ENCODE measurements at regions not wholly inside any gene's neighbourhood (a gene's known extent, or its start where the extent isn't known, plus 50 kb on each side); places are given as distances from the start of the nearest gene placed in this dataset.
"Not testable (repeated sequence)": the region's sequence is repeated elsewhere in the genome, so short reads cannot be mapped to it uniquely, and the experiment has no call there.

DNA sequence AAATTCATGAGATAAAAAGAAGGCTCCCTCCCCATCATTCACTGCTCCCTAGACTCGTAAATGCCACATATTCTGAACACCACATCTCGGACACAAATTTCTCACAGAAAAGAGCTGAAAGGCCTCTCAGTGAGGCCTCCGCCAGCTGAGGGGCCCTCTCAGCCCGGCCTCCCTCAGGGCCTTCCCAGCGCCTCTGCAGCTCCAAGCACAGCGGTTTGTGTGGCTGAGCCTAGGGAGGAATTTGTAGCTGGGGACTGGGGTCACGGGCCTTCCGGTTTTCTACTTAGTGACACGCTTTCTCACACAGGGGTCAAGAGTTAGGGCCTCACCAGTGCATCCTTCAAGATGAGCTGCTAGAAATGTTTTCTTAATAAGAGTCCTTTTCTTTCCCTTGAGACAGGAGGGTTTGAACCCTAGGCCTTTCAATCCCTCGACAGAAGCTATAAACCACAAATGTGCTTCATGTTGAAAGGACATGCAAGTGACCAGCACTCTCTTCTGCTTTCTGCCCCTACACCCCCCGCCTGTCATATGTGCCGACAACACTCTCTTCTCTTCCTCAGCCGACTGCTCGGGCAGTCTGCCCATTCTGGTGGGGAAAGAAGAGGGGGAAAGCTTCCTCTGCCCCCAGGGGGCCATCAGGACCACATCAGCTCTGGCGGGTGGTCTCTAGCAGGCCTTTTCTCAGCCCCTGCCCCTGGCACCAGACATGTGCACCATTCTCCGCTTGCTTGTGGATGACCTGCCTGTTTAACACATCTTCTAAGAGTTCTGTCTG is 104.9 kb downstream of the CHIC2 start:
- no peak for DNase-seq

DNA sequence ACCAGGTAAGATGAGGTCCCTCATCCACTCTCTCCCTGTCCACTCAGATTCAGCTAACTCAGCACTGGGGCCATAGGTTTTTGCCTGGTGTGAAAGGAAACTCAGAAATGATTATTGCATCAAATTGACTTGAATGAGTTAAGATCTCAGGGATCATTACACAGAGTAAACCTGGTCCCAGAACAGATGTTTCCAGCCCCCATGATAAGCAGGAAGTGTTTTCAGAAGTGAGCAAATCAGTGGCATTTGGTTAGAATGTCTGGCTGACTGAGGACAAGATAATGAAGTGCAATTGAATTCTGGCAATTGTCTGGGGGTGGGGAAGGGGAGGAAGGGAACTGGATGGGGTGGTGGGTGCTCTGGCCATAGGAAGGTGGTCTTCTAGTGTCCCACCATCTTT is 108.0 kb downstream of the CHIC2 start:
- no peak for DNase-seq

DNA sequence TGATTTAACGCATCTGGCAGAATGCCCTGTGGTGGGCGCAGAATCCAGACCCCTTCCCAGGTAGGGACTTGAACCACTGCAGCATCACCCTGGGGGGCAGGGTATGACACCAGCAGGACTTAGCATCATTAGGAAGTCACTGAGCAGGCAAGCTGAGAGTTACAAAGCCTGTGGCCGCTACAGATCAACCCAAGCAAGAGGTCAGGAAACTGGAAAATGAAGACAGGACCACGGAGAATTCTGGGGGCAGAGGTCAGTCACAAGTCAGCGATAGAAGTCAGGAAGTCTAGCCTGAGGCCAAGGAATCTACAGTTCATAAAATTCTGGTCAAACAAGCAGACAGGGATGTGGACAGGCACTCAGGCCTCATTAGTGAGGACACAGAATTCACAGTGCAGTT is 108.4 kb downstream of the CHIC2 start:
- no peak for DNase-seq

DNA sequence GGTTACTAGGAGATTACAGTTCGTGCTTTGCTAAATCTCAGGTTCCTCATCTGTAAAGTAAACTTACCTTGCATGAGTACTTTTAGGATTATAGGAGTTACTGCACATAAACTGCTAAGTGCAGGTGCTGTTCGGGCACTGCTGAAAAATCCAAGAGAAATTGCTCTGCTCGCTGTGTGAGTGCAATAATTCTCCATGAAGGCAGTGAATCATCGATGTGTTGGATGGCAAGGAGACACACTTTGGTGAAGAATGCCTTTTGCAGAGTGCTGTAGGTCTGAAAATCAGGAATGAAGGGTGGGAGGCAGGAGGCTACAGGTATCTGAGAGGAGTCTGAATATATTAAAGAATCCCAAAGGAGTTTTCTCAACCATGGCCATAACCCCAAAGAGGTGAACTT is 113.0 kb downstream of the CHIC2 start:
- DNase-seq, result no peak

DNA sequence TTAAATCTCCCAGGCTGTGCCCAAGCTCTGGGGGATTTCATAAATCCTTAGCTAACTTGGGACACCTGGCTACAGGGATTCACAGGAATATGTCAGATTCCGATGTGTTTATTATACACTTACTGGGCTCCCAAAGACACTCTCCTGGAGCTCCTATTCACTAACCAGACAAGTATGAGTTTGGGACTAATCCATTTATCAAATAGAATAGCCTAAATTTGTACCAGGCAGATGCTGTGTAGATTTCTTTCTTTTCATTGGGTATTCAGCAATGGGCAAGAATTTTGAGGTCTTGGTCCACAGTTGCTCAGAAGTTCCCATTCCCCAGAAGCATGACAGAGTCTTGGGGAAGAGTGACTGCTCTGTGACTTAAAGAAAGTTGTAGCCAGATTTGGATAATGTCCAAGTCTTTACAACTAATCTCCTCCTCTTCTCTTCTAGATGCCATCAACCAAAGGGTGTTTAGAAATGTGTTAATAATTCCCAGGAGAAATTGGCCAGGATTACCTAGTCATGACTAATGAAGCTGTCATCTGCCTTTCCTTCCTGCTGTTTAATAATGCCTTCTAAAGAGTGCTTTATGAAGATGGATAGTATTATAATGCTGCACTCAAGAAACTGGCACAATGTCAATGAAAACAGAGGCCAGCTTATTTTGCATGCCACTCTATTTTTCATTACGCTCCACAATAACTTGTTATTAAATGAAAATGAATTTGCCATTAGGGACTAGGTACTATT is 120.9 kb downstream of the CHIC2 start:
- no peak for DNase-seq

DNA sequence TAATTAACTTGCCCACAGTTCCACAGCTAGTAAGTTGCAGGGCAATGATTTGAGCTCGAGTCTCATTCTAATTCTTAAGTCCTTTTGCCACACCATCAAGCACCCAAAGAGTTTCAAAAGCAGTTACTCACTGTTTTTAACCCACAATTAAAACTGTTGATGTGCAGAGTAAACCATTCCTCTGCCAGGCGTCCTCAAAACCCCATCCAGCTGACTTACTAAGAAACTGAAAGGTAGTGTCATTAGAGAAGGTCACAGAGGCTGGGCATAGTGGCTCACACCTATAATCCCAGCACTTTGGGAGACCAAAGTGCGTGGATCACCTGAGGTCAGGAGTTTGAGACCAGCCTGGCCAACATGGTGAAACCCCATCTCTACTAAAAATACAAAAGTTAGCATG is 121.7 kb downstream of the CHIC2 start:
- DNase-seq, result no peak

DNA sequence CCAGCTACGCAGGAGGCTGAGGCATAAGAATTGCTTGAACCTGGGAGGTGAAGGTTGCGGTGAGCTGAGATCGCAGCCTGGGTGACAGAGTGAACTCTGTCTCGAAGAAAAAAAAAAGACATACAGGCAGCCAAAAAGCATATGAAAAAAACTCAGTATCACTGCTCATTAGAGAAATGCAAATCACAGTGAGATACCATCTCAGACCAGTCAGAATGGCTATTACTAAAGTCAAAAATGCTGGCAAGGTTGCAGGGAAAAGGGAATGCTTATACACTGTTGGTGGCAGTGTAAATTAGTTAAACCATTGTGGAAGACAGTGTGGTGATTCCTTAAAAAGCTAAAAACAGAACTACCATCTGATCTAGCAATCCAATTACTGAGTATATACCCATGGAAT is 123.1 kb downstream of the CHIC2 start:
- DNase-seq, result no peak

DNA sequence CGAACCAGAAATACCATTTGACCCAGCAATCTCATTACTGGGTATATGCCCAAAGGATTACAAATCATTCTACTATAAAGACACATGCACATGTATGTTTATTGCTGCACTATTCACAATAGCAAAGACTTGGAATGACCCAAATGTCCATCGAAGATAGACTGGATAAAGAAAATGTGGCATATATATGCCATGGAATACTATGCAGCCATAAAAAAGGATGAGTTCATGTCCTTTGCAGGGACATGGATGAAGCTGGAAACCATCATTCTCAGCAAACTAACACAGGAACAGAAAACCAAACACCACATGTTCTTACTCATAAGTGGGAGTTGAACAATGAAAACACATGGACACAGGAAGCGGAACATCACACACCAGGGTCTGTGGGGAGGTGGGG is 124.5 kb downstream of the CHIC2 start:
- not testable (repeated sequence) for DNase-seq

DNA sequence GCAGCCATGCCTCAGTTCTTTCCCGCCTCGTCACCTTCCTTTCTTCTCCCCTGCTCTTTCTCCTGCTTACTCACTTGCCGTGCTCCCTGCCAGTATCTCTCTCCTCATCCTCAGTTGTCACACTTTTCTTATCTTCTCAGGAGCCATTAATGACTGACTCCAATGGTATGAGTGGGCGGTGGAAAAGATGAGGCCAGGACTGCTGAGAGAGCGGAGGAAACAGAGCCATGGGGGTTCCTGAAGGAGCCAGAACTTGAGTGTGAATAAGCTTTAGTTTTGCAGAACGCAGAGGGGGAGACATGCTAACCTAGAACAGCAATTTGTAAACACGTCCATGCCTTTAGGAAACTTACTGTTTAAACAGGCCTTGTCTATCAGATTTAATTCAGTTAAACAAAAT is 126.5 kb downstream of the CHIC2 start:
- no peak for DNase-seq

DNA sequence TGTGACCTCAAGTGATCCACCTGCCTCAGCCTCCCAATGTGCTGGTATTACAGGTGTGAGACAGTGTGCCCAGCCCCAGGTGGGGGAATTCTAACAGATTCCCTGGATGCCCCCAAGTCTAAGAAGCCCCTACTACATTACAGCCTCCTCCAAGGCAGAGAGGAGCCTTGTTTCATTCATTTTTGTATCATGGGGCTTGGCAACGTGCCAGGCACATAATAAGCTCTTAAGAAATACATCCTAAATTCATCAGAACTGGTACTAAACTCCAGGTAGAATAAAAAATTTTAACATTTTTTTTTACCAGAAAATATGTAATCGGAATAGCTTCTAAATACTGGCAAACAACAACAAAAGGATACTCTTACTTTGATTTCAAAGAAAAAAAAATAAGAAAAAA is 127.1 kb downstream of the CHIC2 start:
- no peak for DNase-seq

DNA sequence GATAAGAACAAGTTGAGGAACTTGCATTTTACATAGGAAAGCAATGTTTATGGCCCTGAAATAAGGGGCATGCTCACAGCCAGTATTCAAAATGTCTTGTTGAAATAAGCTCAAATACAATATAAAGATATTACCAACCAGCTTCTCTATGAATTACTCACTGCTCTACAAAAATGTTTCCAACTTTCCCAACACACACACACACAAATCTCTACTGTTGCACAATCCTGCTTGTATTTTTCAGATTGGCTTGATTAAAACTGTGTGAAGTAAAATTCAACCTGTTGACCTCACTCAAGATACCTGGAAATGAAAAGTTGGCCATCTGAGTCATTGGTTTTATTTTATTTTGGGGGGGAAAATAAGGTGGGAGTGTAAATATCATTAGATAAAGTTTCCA is 128.6 kb downstream of the CHIC2 start:
- no peak for DNase-seq

DNA sequence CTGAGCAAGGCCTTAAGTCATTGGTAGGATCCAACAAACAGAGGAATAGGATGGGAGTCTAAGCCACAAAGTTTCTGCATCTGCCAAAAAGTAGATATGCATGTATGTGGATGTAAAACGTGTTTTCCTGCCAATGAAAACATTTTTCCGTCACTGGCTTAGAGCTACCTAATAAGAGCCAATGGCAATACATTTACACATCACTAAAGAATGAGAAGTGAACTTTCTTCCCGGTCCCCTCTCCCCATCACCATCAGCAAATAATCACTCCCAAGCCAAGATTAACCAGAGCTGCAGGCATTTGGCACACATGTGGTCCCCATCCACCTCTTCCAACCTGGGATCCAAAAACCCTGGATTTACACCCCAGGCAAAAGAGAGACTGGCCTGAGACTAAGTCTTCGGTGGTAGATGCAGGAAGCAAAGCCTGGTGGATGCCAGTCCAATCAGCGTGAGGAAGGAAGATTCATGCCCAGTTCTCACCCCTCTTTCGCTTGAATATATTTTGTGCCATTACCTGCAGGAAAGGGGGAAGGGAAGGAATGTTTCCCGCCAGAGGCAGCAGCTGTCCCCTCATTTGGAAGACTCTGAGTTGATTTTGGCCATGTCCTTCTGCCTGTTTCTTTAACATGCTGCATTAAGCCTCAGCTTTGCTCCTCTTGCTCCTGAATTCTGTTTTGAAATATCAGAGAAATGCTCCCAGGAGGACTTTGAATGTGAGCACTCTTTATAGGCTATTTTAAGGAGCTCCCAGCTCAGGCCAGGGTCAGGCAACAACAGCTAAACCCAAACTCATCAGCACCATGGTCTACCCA is 131.4 kb downstream of the CHIC2 start:
- DNase-seq, result no peak

DNA sequence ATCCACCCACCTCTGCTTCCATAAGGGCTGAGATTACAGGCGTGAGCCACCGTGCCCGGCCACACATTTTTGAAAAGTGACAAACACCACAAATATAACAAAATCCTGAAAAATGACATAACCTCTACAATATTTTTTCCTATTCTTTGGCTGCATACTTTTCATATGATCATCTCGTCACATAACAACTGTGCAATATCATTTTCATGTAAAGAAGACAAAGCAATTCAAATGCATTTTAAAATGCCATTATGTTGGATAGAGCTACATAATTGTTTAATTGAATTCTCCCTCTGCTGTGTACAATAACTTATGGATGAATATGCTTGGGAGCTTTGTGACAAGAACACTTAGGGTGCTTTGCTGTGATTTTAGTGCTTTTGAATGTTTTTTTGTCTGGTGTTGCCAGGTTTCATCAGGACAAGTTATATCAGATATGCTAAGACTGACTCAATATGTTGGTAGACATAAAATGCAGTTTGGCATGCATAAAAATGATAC is 132.9 kb downstream of the CHIC2 start:
- no peak for DNase-seq

DNA sequence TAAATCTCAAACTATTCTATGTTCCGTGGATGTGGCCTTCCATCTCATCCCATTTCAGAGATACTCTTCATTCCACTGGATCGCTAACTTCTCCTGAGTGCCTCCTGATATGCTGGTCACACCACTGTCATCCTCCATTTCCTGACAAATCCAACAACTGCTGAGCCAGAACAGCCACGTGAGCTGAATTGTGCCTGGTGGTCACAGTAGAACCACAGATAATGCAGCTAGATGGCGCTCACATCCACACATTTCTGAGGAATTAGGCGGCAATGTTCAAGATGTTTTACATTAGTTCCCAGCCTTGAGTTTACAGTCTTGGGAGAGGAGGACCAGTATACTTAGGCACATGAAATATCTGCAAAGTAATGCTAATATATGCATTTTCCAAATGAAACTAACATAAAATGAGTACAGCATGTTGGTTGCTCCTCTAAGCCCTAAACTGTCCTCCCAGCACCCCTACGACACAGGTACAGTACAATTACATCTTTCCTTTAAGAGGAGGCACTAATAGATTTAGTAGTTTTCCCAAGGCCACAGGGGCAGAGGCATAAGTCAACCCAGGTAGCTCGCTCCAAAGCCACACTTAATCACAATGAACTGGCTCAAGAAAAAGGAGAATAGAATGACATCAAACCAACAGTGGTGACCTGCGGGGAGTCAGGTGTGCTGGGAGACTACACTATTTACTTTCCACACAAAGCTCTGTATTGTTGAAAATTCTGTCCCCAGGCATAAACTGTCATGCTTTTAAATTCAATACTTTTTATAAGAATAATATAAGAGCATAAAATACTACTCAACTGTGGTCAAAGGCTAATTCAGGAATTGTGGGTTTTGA is 134.2 kb downstream of the CHIC2 start:
- peak; percentile 0 to 2 (median 2) for DNase-seq

DNA sequence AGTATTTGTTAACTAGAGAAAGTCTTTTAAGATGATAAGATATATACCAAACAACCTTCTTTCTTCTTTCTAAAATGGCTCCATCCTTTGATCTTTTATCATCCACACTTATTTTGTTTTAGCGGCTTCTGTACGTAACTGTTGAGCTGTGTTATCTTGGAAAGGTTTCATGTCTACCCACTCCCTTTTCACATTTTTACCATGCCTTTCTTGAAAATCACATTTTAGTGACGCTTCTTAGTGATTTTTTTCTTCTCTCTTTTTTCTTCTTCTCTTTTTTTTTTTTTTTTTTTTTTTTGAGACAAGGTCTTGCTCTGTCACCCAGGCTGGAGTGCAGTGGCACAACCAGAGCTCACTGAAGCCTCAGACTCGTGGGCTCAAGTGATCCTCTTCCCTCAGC is 135.1 kb downstream of the CHIC2 start:
- DNase-seq, result no peak

DNA sequence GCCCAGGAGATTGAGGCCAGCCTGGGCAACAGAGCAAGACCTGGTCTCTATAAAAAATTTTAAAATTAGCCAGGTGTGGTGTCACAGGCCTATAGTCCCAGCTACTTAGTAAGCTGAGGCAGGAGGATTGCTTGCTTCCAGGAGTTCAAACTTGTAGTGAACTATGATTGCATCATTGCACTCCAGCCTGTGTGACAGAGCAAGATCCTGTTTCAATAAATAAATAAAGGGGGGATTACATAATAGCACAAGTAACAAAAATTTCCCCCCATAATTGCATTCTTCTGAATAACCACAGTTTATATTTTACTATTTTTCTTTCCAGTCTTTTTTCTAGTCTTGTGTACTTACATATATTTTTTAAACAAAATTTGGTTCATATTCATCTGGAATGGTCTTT is 135.6 kb downstream of the CHIC2 start:
- no peak for DNase-seq

DNA sequence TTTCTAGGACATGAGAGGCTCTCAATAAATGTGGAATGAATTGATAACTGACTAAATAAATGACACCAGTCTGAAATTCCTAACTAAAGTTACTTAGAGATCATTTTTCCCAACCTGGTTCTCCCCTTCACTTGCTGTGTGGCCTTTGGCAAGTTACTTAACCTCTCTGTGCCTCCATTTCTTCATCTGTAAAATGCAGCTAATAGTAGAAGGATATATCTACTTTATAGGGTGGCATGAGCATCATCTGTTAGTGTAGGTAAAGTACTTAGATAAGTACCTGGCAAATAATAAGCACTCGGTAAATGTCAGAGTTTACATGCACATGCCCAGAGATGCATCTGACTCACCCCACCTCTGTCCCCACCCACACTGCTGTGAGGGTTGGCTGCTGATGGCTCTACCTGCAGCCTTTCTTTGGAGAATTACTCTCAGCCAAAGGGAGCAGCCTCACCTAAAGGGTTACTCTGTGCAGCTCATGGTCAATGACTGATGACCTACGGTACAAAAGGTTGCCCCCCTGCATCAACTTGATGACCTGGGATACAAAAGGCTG is 139.3 kb downstream of the CHIC2 start:
- no peak for DNase-seq

DNA sequence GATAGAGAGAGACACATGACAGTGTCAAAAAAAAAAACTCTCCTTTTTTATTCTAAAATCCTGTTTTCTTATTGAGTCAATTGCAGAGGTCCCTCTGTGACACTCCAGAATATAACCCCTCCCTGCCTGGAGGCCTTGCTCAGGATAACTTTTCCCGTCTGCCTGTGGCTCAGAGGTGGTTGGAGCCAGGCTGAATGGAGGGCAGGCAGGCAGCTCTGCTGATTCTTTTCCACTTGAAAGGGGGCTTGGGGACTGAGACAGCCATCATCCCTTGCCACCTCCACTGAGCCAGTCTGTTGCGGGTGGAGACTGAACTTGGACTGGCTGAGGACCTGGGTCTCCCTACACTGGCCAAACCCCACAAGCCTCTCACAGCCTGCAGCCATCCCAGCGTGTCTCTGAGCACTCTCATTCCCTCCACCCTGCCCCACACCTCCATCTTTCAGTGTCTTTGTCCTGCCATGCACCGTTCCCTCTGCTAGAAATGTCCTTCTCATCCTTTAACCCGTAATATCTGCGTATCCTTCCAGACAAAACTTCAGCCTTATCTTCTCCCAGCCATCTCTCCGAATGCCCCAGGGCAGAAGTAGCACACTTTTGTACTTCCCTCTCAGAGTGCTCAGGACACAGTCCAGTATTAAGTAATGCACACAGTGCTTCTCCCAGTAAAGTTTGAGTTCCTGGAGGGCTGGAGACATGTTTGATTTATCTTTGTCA is 139.9 kb downstream of the CHIC2 start:
- no peak for DNase-seq

DNA sequence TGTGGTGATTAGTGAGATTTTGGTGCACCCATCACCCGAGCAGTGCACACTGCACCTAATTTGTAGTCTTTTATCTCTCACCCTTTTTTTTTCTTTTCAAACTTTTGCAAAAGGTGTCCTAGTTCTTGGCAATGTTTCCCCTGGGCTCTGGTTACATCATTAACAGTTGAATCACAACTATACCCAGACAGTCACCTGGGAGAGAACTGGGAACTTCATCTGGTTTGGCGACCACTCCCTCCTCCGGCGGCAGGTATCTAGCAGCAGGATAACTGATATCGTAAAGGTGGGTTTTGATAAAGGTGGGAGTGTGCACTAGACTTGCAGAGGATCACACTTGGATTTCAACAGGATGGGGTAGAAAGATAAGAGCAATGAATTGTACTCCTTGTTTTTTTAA is 140.5 kb downstream of the CHIC2 start:
- DNase-seq, result no peak

DNA sequence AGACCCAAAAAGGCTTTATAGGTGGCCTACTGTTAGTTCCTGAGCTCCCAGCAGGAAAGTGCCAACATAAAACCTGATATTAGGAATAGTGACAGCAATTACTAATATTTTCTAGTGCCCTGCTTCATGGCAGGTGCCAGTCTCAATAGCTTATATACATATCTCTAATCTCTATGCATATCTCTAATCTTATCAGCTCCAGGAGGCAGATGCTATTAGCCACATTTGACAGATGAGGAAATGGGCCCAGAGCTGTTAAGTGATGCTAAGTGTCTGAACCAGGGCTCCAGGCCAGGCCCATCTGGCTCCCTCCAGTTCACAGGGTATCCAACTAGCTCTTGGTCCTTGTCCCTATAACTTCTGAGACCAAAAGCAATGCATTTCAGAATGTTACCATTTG is 142.5 kb downstream of the CHIC2 start:
- no peak for DNase-seq

DNA sequence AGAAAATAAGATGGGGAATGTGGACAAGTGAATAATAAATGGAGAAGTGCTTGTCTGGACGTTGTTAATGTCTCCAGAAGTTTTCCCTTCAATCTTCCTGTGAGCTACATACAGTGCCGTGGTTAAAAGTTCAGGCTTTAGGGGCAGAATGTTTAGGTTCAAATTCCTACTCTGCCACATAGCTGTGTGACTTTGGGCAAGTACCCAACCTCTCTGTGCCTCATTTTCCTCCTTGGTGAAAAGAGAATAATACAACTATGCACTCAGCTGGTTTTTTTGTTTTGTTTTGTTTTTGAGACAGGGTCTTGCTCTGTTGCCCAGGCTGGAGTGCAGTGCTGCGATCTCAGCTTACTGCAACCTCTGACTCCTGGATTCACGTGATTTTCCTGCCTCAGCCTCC is 143.5 kb downstream of the CHIC2 start:
- DNase-seq, result no peak

DNA sequence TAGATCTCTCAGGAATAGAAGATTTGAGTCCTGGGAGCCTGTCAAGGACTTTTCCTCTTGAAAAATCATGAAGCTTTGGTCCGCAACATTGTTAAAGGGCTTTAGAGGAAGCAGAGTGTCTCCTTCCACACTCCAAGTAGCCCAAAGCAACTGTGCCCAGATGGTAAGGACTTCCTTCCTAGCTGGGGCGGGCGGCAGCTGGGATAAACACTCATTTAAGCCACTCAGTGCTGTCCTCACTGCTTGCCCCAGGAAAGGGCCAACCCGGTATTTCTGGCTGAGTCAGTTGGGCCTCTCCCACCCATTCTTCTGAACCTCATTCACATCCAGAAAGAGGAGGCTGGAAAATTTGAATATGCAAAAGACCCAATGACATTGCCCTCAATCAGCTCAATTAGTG is 144.3 kb downstream of the CHIC2 start:
- no peak for DNase-seq
